GM19395 (cell line): ENCODE measurements at regions not wholly inside any gene's neighbourhood (a gene's known extent, or its start where the extent isn't known, plus 50 kb on each side); places are given as distances from the start of the nearest gene placed in this dataset.
"Not testable (repeated sequence)": the region's sequence is repeated elsewhere in the genome, so short reads cannot be mapped to it uniquely, and the experiment has no call there.

Experiments
- ATAC-seq: cut with Tn5 transposase; IDR thresholded peaks from one replicate; pipeline ENCODE4 v1.9.1; 2021; ENCODE audit warnings: mild to moderate bottlenecking, moderate library complexity; ENCODE audit not compliant: unreplicated experiment

- peak; percentile 69 for ATAC-seq
Observed at GRCh38 chr3:159260049-159260662, 458.3 kb downstream of the MFSD1 start.

- not testable (repeated sequence) for ATAC-seq
Observed at GRCh38 chr3:159261333-159261732, 459.5 kb downstream of the MFSD1 start.

GRCh38 chr3:159263750-159264553 lies 462.1 kb downstream of the MFSD1 start:
- no peak for ATAC-seq

GRCh38 chr3:159265705-159266104 lies 463.9 kb downstream of the MFSD1 start:
- no peak for ATAC-seq

GRCh38 chr3:159266779-159267178 lies 464.9 kb downstream of the MFSD1 start:
- no peak for ATAC-seq

- ATAC-seq, result no peak
Observed at GRCh38 chr3:159271799-159272512, 470.1 kb downstream of the MFSD1 start.

GRCh38 chr3:159273070-159273469 lies 471.2 kb downstream of the MFSD1 start:
- ATAC-seq, result no peak

GRCh38 chr3:159273608-159274007 lies 471.8 kb downstream of the MFSD1 start:
- ATAC-seq, result no peak

- no peak for ATAC-seq
Observed at GRCh38 chr3:159275741-159276140, 473.9 kb downstream of the MFSD1 start.

- no peak for ATAC-seq
Observed at GRCh38 chr3:159277814-159278213, 476.0 kb downstream of the MFSD1 start.

GRCh38 chr3:159280386-159281191 lies 478.7 kb downstream of the MFSD1 start:
- no peak for ATAC-seq

- no peak for ATAC-seq
Observed at GRCh38 chr3:159293493-159293892, 491.6 kb downstream of the MFSD1 start.

GRCh38 chr3:159301961-159302360 lies 500.1 kb downstream of the MFSD1 start:
- no peak for ATAC-seq

- no peak for ATAC-seq
Observed at GRCh38 chr3:159305017-159305416, 503.2 kb downstream of the MFSD1 start.

- ATAC-seq, result not testable (repeated sequence)
Observed at GRCh38 chr3:159316706-159317105, 514.9 kb downstream of the MFSD1 start.

- ATAC-seq, result no peak
Observed at GRCh38 chr3:159319156-159319555, 517.3 kb downstream of the MFSD1 start.

- ATAC-seq, result peak; percentile 88
Observed at GRCh38 chr3:159322322-159322939, 520.6 kb downstream of the MFSD1 start.

GRCh38 chr3:159323848-159324247 lies 522.0 kb downstream of the MFSD1 start:
- ATAC-seq, result no peak

GRCh38 chr3:159326998-159327397 lies 525.1 kb downstream of the MFSD1 start:
- no peak for ATAC-seq

- ATAC-seq, result no peak
Observed at GRCh38 chr3:159332535-159333099, 530.8 kb downstream of the MFSD1 start.
